GM18517 (cell line): ENCODE measurements at regions not wholly inside any gene's neighbourhood (a gene's known extent, or its start where the extent isn't known, plus 50 kb on each side); places are given as distances from the start of the nearest gene placed in this dataset.

ENCODE experiments used
- ATAC-seq: cut with Tn5 transposase; IDR thresholded peaks from one replicate; pipeline ENCODE4 v1.9.1; 2021; ENCODE audit warnings: mild to moderate bottlenecking, moderate library complexity; ENCODE audit not compliant: unreplicated experiment

DNA sequence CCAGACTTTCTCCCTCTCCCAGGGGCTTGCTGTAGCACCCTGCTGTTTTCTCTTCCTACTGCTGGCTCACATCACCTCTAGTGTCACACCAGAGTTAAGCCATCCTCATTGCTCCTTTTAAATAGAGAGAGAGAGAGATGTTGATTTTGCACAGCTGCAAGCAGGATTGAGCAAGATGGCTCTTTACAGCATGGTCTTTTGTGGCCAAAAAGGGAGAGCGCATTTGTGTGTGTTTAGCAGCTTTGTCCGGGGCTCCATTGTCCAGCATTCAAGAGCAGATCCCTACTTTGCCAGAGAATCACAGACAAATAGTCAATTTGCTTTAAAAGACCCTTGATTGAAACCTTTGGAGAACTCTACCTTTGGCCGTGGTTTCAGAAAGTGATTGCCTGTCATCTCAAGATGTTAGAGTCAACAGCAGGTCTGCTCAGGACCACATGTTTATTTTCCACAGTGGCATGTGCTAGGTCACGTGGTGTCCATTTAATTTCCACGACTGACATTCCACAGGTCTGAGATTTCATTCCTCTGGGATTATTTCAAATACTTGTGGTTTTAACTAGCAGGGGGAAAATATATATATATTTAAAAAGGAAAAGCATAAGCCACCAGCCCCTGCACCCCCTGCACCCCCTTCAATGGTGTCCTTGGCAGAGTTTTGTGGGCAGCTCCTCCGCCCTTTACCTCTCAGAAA lies 359.9 kb upstream of the SLC14A2 start:
- ATAC-seq = no peak

DNA sequence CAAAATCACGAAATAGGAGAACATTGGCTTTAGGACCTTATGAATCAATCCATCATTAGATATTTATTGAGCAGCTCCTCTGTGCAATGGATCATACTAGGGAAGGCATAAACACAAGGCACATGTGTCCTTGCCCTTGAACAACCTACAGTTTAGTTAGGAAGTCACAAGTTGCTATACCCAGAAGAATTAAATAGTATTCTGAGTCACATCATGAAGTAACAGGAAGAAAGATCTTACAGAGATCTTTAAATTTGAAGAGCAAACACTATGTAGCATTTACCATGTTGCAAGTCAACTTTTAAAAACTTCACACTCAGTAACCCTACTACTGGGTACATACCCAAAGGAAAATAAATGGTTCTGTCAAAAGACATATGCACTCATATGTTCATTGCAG lies 355.2 kb upstream of the SLC14A2 start:
- no peak for ATAC-seq

DNA sequence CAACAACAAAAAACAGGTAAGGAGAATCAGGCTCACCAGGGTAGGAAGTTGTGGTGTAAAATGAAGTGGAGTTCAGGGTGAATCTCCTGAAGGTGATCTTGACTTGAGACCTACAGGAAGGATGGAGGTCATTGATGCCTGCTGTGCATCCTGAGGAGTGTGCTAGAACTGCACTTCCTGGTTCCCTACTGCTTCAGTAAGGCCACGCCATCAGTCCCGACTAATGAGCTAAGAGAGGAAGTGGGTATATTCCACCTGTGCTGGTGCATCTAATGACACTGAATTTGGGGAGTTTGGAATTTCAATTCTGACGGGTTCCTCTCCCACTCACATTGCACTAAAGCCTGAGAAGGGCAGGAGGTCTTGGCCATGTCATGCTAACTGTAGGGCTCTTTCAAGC lies 349.3 kb upstream of the SLC14A2 start:
- ATAC-seq = no peak

DNA sequence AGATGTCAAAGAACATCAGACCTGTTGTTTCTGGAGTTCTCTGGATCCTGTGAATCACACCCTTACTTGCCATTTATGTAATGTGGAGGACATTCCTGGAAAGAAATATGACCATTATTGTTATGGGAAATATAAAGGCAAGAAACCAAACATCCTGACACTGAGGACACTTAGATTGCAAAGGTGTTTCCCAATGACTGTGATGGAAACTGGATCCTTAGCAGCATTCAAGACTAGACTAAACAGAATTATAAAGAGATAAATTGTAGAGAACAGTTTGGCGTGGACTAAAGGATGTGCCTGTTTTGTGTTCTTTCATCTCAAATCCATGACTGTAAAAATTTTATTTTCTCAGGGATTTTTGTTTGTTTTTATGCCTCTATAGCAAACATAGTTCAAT lies 347.7 kb upstream of the SLC14A2 start:
- ATAC-seq = no peak

GRCh38 chr18:45268583-45268982 lies 346.7 kb upstream of the SLC14A2 start:
- no peak for ATAC-seq

GRCh38 chr18:45270289-45270771 lies 344.9 kb upstream of the SLC14A2 start:
- no peak for ATAC-seq

DNA sequence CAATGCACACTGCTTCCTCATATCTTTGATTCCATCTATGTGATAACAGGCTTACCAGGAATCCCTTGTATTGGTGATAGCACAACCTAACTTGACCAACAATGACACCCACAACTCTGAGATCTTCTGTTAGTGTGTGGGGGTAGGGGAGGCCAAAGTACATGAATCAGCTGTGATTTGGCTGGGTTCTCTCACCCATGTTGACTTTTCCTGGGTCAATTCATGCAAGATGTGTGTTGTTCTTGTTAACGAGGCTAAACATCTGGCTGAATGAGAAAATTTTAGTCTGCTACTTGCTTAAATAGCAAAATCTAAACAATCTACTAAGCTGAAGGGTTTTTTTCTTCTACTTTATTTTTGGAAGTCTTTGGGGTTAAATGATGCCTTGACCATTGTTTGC lies 341.2 kb upstream of the SLC14A2 start:
- no peak for ATAC-seq

- ATAC-seq = no peak
These were observed 339.7 kb upstream of the SLC14A2 start for GRCh38 chr18:45275367-45276113.

GRCh38 chr18:45276878-45277277 lies 338.4 kb upstream of the SLC14A2 start:
- ATAC-seq = no peak

DNA sequence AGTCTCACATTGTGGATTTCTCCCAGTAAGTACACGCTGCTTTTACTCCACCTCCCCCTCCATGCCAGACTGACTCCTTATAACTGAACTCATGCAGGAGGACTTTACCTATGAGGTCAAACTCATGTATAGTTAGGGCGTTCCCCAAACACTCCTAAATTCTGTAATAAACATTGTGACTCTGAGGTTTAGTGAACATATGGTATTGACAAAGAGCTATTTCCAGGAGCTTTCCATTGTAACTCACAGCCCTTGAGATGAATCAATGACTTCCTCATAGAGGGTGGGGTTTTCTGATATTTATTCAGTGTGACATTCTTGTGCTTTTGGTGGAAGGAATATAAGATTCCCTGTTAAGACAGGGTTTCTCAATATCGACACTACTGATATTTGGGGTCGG lies 337.4 kb upstream of the SLC14A2 start:
- no peak for ATAC-seq

DNA sequence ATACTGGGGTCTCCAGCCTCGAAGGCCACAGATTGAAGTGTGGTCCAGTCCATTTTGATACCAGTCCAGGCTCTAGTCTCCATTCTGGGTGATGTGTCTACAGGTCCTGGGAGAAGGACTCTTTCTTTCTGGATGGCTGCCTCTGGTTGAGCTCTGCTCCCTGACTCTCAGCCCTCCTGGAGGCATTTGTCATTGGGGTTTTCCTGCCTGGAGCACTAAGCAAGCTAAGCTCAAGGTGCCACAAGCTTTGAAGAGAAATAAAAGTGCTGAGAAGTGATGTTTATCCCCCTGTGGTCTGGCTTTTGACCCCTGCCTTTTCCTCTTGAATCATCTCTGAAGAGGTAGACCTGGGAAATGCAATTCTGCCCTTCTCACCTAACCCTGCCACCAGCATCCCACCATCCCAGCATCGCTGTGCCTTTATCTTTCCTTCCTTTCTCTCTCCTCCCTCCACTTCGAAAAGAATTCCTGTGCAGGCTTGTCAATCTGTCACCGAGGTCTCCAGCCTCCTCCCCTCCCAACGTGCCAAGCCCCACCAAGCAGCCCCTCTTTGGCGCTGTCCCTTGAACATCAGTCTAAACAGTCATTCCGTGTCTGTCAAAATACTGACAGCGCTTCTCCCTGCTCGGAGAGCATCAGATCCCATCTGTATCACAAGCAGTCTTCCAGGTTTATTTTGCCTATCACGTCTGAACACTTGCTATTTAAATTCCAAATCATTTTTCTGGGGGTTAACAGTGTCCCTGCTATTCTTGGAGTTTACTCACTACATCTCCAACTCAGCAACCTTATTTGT lies 334.6 kb upstream of the SLC14A2 start:
- no peak for ATAC-seq

DNA sequence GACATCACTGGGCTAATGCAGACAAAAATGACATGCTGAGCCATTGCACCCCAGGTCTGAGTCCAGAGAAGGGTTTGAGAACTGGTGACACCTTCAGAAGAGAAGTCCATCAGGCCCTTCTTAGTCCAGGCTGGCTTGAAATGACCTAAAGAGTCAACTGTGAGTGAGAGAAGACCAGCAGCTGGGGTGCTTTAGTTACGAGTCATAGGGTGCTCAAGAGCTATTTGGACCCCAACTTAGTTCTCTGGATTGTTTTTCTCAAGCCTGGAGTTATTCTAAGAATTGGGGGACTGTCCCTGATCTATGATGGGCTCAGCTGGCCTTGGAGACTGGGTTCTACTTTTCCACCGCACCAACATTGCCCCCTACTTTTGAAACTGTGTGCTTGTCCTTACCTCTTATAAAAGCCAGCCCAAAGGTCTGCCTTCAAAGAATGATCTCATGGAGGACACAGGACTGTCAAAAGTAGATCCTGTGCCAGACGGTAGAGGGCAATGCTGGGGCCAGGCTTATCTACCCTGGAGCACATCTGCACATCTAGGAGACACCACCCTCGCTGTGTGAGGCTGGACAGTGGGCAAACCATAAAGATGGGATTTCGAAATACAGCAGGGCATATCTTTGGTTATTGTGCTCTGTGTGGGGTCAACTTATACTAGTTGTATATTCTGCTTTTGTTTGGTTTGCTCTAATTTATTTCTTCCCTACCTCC lies 333.0 kb upstream of the SLC14A2 start:
- no peak for ATAC-seq

- no peak for ATAC-seq
These were observed 331.1 kb upstream of the SLC14A2 start for GRCh38 chr18:45284174-45284573.

DNA sequence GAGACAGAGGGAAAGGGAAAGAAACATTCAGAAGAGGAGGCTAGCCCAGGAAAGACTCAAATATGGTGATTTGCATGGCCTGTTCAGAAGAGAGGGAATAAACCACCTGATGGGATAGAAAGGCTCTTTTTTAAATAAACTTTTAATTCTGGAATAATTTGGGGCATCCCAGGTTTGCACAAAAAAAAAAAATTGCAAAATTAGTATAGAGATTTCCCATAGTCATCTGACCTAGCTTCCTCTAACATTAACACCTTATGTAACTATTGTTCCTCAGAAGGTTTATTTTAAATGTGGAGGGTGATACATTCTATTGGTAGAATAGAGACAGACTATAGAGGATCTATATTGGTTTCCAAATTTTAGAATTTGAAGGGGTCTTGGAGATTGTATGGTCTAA lies 330.4 kb upstream of the SLC14A2 start:
- ATAC-seq = no peak

DNA sequence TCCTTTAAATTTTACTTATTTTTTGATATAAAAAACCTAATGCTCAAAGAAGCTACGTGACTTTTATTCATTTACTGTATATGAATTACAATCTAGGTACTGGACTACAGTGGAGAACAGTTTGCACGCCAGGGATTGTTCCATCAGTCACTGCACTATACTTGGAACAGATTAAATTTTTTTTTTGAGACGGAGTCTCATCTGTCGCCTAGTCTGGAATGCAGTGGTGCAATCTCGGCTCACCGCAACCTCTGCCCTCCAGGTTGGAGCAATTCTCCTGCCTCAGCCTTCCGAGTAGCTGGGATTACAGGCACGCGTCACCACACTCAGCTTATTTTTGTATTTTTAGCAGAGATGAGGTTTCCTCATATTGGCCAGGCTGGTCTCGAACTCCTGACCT lies 330.0 kb upstream of the SLC14A2 start:
- ATAC-seq = no peak

DNA sequence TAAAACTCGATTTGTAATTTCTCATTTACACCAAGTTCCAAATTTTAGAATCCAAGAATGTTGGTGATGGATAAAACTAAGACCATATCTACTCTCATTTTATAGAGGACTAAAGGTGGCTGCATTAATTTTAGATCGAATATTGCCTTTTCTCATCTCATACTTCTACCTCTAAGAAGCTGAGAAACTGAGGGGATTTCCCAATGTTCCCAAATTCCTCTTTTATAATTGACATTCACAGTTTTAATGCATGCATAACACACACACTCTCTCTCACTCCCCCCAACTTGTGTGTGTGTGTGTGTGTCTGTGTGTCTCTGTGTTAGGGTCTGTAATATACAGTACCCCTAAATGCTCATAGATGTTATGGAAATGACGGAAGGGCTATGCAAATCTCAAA lies 328.8 kb upstream of the SLC14A2 start:
- ATAC-seq = no peak

GRCh38 chr18:45287531-45287930 lies 327.7 kb upstream of the SLC14A2 start:
- no peak for ATAC-seq

DNA sequence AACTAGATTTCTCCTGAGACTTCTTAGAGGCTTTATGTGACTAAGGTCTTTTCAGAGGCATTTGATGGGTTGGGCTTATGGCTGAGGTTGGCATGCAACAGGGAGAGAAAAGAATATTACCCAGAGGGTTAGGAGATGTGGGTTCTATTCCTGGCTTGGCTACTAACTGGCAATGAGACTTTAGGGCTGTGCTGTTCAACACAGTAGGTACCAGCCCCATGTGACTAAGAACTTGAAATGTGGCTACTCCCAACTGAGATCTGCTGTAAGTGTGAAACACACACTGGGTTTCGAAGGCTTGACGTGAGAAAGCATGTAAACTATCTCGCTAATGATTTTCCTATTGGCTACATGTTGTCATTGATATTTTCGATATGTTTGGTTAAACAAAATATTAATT lies 324.9 kb upstream of the SLC14A2 start:
- ATAC-seq = no peak

DNA sequence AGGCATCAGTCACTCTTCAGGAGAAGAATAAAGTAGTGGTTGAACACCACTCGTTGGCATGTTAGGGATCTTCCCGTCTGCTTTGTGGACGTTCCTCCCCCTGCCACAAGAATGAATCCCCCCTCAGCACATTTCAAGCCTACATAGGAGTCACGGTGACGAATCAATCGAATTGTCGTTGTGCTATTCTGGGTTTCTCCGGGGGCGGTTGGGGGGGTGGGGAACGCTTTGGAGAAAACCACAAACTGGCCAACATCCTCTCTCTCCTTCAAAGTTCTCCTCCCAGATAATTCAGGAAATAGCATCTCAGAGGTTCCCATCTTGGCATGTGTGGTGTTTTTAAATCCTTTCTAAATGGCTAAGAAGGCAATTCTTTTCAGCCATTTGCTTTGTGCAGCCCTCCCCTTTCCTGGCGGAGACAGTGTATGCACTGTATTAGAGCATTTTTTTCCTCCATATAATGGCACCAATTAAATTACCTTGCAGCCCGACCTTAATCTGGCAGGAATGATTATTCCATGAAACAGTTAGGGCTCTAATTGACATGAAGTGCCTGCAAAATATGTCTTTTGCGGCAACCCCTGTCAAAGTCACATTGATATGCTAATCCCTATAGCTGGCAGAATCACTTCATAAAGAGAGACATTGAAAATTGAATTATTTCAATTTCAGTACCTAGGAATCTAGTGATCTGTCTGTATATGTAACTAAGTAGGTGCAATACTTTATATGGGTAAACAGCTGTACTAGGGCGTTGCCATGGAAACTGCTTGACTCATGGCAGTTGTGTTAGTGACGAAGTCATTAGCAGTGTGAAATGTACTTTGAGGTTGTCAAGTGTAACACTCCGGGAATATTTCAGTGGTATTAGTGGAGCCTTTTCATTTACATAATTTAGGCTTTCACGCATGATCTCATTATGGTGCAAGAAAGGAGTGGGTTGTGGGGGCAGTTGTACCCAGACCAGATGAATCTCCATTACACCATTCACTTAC lies 323.4 kb upstream of the SLC14A2 start:
- ATAC-seq = no peak

GRCh38 chr18:45295388-45295787 lies 319.9 kb upstream of the SLC14A2 start:
- no peak for ATAC-seq
